ENCODE measurements at regions not wholly inside any gene's neighbourhood (a gene's known extent, or its start where the extent isn't known, plus 50 kb on each side); places are given as distances from the start of the nearest gene placed in this dataset.
"Not testable (repeated sequence)": the region's sequence is repeated elsewhere in the genome, so short reads cannot be mapped to it uniquely, and the experiment has no call there.

DNA sequence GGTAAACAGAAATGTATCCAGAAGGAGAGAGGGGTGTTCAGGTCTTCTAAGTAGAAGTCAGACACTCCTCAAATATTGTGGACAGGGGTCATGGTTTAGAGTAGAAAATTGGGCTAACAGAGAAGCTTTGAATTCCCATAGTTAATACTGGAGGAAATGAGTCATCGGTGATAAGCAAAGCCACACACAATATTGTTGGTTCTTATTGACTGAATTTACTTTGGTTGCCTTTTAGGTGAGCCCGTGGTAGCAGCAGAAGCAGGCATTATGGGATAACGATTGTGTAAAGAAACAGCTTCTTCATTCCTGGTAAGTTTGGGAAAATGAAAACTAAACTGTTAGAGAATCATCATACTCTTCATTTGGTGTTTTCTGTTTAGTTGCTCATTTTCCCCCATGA lies 110.2 kb upstream of the VKORC1L1 start:
- 0 out of 2 replicates have a peak, but pooled peaks have one; percentile 6 for TF ChIP-seq FOSL2 (IDR thresholded peaks at IDR 0.05; ENCODE audit: borderline replicate concordance, low read depth)
- WGBS (ENCODE audit: low lambda C conversion rate): 80% methylated on average over 3 of the region's 3 CpGs
- H3K9me2 ChIP-seq; H4K20me1 ChIP-seq (ENCODE audit: insufficient read depth); DNase-seq; CTCF ChIA-PET; H3K27me3 ChIP-seq (ENCODE audit: insufficient read depth); H2AFZ ChIP-seq (ENCODE audit: low read depth); H3K4me1 ChIP-seq (ENCODE audit: control insufficient read depth in 1 of 2, insufficient read depth in 2 of 2, low read depth in 1 of 2, low read length in 1 of 2); POLR2A ChIA-PET; H3K9me3 ChIP-seq; H3K4me3 ChIP-seq (ENCODE audit: low read depth in 2 of 2, low read length in 1 of 2); H3K4me2 ChIP-seq; H3K9ac ChIP-seq: not testable (repeated sequence)
- Histone ChIP-seq H3F3A (replicated peaks; ENCODE audit: insufficient read depth) (peaks cover 12% of the 10 kb centered on the region), H3K36me3 (replicated peaks in 1 of 2; ENCODE audit: control insufficient read depth in 1 of 2, insufficient read depth in 2 of 2, low read length in 1 of 2) (peaks cover 24 to 39% of the 10 kb centered on the region in 2 experiments), H3K79me2 (ENCODE audit: insufficient read depth) (peaks cover 33% of the 10 kb centered on the region), H3K27ac (ENCODE audit: low read depth in 2 of 2, low read length in 1 of 2) (peak overlapping the region in 1 of 2 experiments; percentile 50; a peak in 1 of 4 replicates)

DNA sequence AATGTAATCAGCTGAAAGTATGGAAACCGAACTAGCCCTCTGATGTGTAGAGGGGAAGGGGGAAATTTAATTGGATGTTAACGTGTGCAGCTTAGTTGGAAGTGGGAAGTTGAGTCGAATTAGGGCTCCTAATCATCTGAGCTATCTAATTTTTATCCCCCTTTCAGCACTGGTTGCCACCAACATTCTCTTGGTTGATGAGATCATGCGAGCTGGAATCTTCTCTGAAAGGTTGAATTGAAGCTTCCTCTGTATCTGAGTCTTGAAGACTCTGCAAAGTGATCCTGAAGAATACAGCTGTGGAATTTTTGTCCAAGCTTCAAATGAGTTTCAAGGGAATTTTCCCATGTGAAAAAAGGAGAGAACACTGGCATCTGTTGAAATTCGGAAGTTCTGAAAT lies 109.8 kb upstream of the VKORC1L1 start:
- H3K9me3 ChIP-seq; H3K4me2 ChIP-seq; H3K4me1 ChIP-seq (ENCODE audit: control insufficient read depth in 1 of 2, insufficient read depth in 2 of 2, low read depth in 1 of 2, low read length in 1 of 2); POLR2A ChIA-PET; H3K9ac ChIP-seq; H3K9me2 ChIP-seq; H4K20me1 ChIP-seq (ENCODE audit: insufficient read depth); H3K4me3 ChIP-seq (ENCODE audit: low read depth in 2 of 2, low read length in 1 of 2); H2AFZ ChIP-seq (ENCODE audit: low read depth); CTCF ChIA-PET; H3K27me3 ChIP-seq (ENCODE audit: insufficient read depth); DNase-seq: not testable (repeated sequence)
- Histone ChIP-seq H3K27ac (ENCODE audit: low read depth in 2 of 2, low read length in 1 of 2) (peak overlapping the region in 1 of 2 experiments; percentile 50; a peak in 1 of 4 replicates), H3K79me2 (ENCODE audit: insufficient read depth) (peaks cover 36% of the 10 kb centered on the region), H3F3A (replicated peaks; ENCODE audit: insufficient read depth) (peaks cover 12% of the 10 kb centered on the region), H3K36me3 (replicated peaks in 1 of 2; ENCODE audit: control insufficient read depth in 1 of 2, insufficient read depth in 2 of 2, low read length in 1 of 2) (peaks cover 22 to 35% of the 10 kb centered on the region in 2 experiments)
- WGBS (ENCODE audit: low lambda C conversion rate): 82% methylated on average over 5 of the region's 5 CpGs

DNA sequence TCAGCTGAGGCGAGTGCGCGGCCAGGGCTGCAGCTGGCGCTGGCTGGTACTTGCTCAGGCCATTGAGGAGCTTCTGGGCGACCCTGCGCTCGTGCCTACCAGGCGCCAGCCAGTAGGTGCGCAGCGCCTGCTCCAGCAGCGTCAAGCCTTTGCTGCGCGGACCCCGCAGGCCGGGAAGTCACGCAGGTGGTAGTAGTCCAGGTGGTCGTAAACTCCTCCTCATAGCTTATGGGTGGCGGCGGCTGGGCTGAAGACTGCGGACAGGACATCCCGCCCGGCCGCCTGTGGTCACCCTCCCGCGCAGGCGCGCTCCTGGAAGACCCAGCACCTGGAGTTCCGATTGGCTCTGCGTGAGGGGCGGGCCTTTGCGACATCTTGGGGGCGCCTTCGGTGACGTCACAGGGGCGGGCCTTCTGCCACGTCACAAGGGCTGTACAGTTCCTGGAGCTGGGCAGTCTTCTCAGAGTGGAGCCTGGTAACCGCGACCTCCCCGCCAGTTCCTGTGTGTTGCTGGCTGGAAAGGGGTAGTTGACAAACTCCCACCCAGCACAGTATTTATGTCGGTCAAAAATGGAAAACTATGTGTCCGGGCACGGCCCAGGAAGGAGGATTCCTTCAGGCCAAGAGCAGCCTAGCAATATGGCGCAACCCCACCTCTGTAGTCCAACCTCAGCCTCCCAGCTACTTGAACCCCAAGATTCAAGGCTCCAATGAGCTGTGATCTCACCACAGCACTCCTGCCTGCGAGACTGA lies 102.2 kb upstream of the VKORC1L1 start:
- TF ChIP-seq NRF1 (IDR thresholded peaks at IDR 0.05; ENCODE audit: low read depth, low read length) (peak; percentile 77), YY1 (IDR thresholded peaks at IDR 0.05; ENCODE audit: low read depth) (peak; percentile 71; the same call in 1 of the 2 replicates), CHD2 (IDR thresholded peaks at IDR 0.05; ENCODE audit: low read length, partially characterized antibody) (peak; percentile 50), SIN3A (IDR thresholded peaks at IDR 0.05; ENCODE audit: borderline replicate concordance, low read depth, low read length) (peak; percentile 18; the same call in 1 of the 2 replicates), TCF12 (IDR thresholded peaks at IDR 0.05) (0 out of 2 replicates have a peak, but pooled peaks have one; percentile 7), MXI1 (IDR thresholded peaks at IDR 0.05; ENCODE audit: low read depth, low read length) (peak; percentile 51; the same call in 1 of the 2 replicates), RFX5 (IDR thresholded peaks at IDR 0.05; ENCODE audit: low read length) (peak; percentile 61; the same call in 1 of the 2 replicates), ELF1 (IDR thresholded peaks at IDR 0.05) (peak; percentile 74), POLR2AphosphoS5 (IDR thresholded peaks at IDR 0.05; ENCODE audit: low read depth, low read length) (peak; percentile 78)
- TF ChIP-seq, protein P1, sequence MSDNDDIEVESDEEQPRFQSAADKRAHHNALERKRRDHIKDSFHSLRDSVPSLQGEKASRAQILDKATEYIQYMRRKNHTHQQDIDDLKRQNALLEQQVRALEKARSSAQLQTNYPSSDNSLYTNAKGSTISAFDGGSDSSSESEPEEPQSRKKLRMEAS (IDR thresholded peaks at IDR 0.05; ENCODE audit: low read depth): peak; percentile 76
- TF ChIP-seq, protein P2, sequence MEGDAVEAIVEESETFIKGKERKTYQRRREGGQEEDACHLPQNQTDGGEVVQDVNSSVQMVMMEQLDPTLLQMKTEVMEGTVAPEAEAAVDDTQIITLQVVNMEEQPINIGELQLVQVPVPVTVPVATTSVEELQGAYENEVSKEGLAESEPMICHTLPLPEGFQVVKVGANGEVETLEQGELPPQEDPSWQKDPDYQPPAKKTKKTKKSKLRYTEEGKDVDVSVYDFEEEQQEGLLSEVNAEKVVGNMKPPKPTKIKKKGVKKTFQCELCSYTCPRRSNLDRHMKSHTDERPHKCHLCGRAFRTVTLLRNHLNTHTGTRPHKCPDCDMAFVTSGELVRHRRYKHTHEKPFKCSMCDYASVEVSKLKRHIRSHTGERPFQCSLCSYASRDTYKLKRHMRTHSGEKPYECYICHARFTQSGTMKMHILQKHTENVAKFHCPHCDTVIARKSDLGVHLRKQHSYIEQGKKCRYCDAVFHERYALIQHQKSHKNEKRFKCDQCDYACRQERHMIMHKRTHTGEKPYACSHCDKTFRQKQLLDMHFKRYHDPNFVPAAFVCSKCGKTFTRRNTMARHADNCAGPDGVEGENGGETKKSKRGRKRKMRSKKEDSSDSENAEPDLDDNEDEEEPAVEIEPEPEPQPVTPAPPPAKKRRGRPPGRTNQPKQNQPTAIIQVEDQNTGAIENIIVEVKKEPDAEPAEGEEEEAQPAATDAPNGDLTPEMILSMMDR (IDR thresholded peaks at IDR 0.05): 0 out of 2 replicates have a peak, but pooled peaks have one; percentile 16
- H3F3A ChIP-seq (replicated peaks; ENCODE audit: insufficient read depth); CTCF ChIA-PET; H3K27me3 ChIP-seq (ENCODE audit: insufficient read depth); H3K9me3 ChIP-seq; H4K20me1 ChIP-seq (ENCODE audit: insufficient read depth); H3K4me1 ChIP-seq (ENCODE audit: control insufficient read depth in 1 of 2, insufficient read depth in 2 of 2, low read depth in 1 of 2, low read length in 1 of 2); H3K36me3 ChIP-seq (replicated peaks in 1 of 2; ENCODE audit: control insufficient read depth in 1 of 2, insufficient read depth in 2 of 2, low read length in 1 of 2); H3K9me2 ChIP-seq: not testable (repeated sequence)
- peak overlapping the region; percentile 68 for H3K9ac ChIP-seq
- H3K4me3 ChIP-seq (ENCODE audit: low read depth in 2 of 2, low read length in 1 of 2): peak overlapping the region; percentile 81 to 82
- peak; percentile 93 for DNase-seq
- POLR2A ChIA-PET: interaction anchor here (0.8 kb wide), 1 partner anchor 19 kb away, joined by 3 read pairs; no protein-coding TSS in a partner anchor
- 3% methylated on average over 20 of the region's 44 CpGs for WGBS (ENCODE audit: low lambda C conversion rate)
- peak overlapping the region; percentile 56 to 74; a peak in 3 of 4 replicates for H3K27ac ChIP-seq (ENCODE audit: low read depth in 2 of 2, low read length in 1 of 2)
- H3K4me2 ChIP-seq: peak overlapping the region; percentile 80
- peaks cover 48% of the 10 kb centered on the region for H3K79me2 ChIP-seq (ENCODE audit: insufficient read depth)
- H2AFZ ChIP-seq (ENCODE audit: low read depth): peak overlapping the region; percentile 94

Measured in SK-N-SH (cell line).